Vagina (tissue), 2 donors: ENCODE measurements at regions not wholly inside any gene's neighbourhood (a gene's known extent, or its start where the extent isn't known, plus 50 kb on each side); places are given as distances from the start of the nearest gene placed in this dataset.

Experiments
- DNase-seq, 2 donors: peaks; one replicate each; pipeline ENCODE4 v3.0.0-alpha.2; 2017; ENCODE audit errors: extremely low spot score in 2 of 2
- H3K27ac ChIP-seq: fragments of 200-600 bp; sonication (generic); one replicate; pipeline ENCODE4 v1.5.1; 2019
- H3K27me3 ChIP-seq: fragments of 200-600 bp; sonication (generic); one replicate; pipeline ENCODE4 v1.5.1; 2019
- H3K36me3 ChIP-seq, 2 donors: fragments of 200-600 bp; sonication (generic); one replicate each; pipeline ENCODE4 v1.5.1; 2017 to 2019
- H3K4me1 ChIP-seq: fragments of 200-600 bp; sonication (generic); one replicate; pipeline ENCODE4 v1.5.1; 2019
- H3K4me3 ChIP-seq, 2 donors: fragments of 200-600 bp; sonication (generic); 1 replicate in 1 of 2; 2 replicates in 1 of 2; pipeline ENCODE4 v1.5.1; 2016 to 2019
- H3K9me3 ChIP-seq: fragments of 200-600 bp; sonication (generic); one replicate; pipeline ENCODE4 v1.5.1; 2019
- POLR2A ChIP-seq, 2 donors: fragments of 450-650 bp; IDR thresholded peaks; one replicate each; pipeline ENCODE4 v1.6.1; 2017; ENCODE audit warnings: antibody characterized with exemption in 2 of 2, mild to moderate bottlenecking in 2 of 2, moderate library complexity in 2 of 2
- POLR2AphosphoS5 ChIP-seq, 2 donors: sonication (generic); formaldehyde crosslinking; IDR thresholded peaks; one replicate each; pipeline ENCODE4 v1.9.0; 2017; ENCODE audit warnings: antibody characterized with exemption in 2 of 2, mild to moderate bottlenecking in 2 of 2, low read depth in 1 of 2; ENCODE audit not compliant: insufficient read depth in 1 of 2
- intact Hi-C: fragments of 100-400 bp; cut with DNase I; formaldehyde crosslinking; loops from one replicate; pipeline ENCODE4 v1.15.1; 2023
- TF ChIP-seq, protein P1 (sequence below), 3 experiments: fragments of 450-650 bp in 2 of 3; fragments of 200-600 bp in 1 of 3; sonication (generic) in 1 of 3; IDR thresholded peaks; one replicate each; pipeline ENCODE4 v1.5.1; 2017 to 2019; ENCODE audit warnings: antibody characterized with exemption in 3 of 3, mild to moderate bottlenecking in 2 of 3, moderate library complexity in 2 of 3

DNA sequence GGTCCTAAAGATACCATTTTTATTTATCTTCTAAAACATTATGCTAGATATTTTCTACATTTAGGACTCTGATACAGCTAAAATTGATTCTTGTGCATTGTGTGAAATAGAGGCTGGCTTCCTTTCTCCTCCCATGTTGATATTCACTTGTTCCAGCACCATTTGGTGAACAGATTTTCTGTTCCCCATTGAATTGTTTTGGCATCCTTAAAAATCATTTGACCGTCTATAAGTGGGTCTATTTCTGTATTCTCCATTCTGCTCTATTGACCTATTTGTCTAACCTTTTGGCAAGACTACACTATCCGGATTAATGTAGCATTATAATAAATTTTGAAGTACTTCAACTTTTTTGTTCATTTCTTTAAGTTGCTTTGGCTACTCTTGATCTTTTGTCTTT is 2689.2 kb downstream of the PCDH9 start:
- Histone ChIP-seq H3K27ac (no peak overlapping the region), H3K4me1 (no peaks in the 10 kb centered on the region), H3K4me3 (no peak overlapping the region), H3K36me3 (no peaks in the 10 kb centered on the region), H3K27me3 (no peaks in the 10 kb centered on the region), H3K9me3 (no peaks in the 10 kb centered on the region)
- TF ChIP-seq POLR2A (IDR thresholded peaks at IDR 0.05) (no peak), POLR2AphosphoS5 (IDR thresholded peaks at IDR 0.05; ENCODE audit: insufficient read depth in 1 of 2, low read depth in 1 of 2) (no peak)
- TF ChIP-seq, protein P1, sequence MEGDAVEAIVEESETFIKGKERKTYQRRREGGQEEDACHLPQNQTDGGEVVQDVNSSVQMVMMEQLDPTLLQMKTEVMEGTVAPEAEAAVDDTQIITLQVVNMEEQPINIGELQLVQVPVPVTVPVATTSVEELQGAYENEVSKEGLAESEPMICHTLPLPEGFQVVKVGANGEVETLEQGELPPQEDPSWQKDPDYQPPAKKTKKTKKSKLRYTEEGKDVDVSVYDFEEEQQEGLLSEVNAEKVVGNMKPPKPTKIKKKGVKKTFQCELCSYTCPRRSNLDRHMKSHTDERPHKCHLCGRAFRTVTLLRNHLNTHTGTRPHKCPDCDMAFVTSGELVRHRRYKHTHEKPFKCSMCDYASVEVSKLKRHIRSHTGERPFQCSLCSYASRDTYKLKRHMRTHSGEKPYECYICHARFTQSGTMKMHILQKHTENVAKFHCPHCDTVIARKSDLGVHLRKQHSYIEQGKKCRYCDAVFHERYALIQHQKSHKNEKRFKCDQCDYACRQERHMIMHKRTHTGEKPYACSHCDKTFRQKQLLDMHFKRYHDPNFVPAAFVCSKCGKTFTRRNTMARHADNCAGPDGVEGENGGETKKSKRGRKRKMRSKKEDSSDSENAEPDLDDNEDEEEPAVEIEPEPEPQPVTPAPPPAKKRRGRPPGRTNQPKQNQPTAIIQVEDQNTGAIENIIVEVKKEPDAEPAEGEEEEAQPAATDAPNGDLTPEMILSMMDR (IDR thresholded peaks at IDR 0.05): no peak
- intact Hi-C loops: no loop called here
- no peak for DNase-seq

DNA sequence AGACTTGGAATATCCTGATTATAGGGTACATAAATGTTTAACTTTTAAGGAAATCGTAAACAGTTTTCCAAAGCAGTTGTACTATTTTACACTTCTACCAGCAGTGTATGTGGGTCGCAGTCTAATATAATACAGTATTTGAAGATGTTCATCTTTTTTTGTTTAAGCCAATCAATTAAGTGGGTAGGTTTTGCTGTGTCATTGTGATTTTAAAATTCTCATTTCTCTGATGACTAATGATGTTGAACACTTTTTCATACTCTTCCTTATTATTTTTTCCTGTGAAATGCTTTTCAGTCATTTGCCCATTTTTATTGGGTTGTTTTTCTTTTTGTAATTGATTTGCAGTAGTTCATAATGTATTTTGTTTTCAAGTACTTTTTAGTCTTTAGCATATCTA is 2689.7 kb downstream of the PCDH9 start:
- no peaks in the 10 kb centered on the region for H3K36me3 ChIP-seq
- H3K9me3 ChIP-seq: no peaks in the 10 kb centered on the region
- no peaks in the 10 kb centered on the region for H3K27me3 ChIP-seq
- no peak for TF ChIP-seq POLR2AphosphoS5 (IDR thresholded peaks at IDR 0.05; ENCODE audit: insufficient read depth in 1 of 2, low read depth in 1 of 2)
- no peaks in the 10 kb centered on the region for H3K4me1 ChIP-seq
- no peak overlapping the region for H3K27ac ChIP-seq
- intact Hi-C loops: no loop called here
- no peak overlapping the region for H3K4me3 ChIP-seq
- DNase-seq: no peak

DNA sequence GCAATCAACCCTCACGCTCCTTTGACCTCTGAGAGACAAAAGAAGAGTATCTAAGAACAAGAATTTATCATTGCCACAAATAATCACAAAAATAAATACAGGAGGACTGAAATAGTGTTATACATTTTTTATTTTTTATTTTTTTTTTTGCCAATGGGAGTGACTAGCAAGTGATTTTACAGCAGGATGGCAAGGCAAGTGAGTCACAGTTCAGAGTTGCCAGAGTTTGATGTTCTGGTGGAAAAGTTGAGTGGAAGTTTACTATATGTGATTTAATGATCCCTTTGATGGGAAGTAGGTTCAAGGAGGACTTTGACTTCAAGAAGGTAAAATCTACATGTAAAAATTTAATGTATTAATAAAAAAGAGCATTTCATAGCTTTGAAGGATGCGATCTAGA is 2691.4 kb downstream of the PCDH9 start:
- no peak for TF ChIP-seq POLR2A (IDR thresholded peaks at IDR 0.05)
- TF ChIP-seq, protein P1 (IDR thresholded peaks at IDR 0.05): no peak
- TF ChIP-seq POLR2AphosphoS5 (IDR thresholded peaks at IDR 0.05; ENCODE audit: insufficient read depth in 1 of 2, low read depth in 1 of 2): no peak
- DNase-seq: no peak
- Histone ChIP-seq H3K9me3 (no peaks in the 10 kb centered on the region), H3K4me1 (no peaks in the 10 kb centered on the region), H3K27me3 (no peaks in the 10 kb centered on the region), H3K36me3 (no peaks in the 10 kb centered on the region), H3K27ac (no peak overlapping the region), H3K4me3 (no peak overlapping the region)
- intact Hi-C loops: no loop called here

DNA sequence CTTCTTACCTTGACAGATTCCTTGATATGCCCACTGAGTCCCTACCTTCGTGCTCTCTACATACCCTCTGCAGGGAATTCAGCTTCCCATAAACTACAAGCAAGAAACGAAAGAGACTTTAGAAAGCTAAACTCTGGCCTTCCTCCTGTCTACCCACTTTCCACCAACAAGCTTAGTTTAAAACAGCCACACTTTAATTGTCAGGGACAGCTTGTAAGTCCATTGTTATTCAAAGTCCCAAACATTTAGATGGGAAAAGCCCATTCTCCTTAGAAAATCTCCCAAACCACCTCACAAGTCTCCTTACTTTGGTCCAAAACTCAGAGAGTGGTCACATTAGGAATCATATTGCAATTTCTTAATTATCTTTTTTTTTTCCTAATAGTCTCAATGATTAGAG is 2695.8 kb downstream of the PCDH9 start:
- TF ChIP-seq POLR2AphosphoS5 (IDR thresholded peaks at IDR 0.05; ENCODE audit: insufficient read depth in 1 of 2, low read depth in 1 of 2): no peak
- TF ChIP-seq, protein P1 (IDR thresholded peaks at IDR 0.05): no peak
- TF ChIP-seq POLR2A (IDR thresholded peaks at IDR 0.05): no peak
- H3K27ac ChIP-seq: no peak overlapping the region
- intact Hi-C loops: no loop called here
- no peaks in the 10 kb centered on the region for H3K4me1 ChIP-seq
- no peaks in the 10 kb centered on the region for H3K27me3 ChIP-seq
- no peak for DNase-seq
- H3K36me3 ChIP-seq: no peaks in the 10 kb centered on the region
- H3K4me3 ChIP-seq: no peak overlapping the region
- H3K9me3 ChIP-seq: no peaks in the 10 kb centered on the region

DNA sequence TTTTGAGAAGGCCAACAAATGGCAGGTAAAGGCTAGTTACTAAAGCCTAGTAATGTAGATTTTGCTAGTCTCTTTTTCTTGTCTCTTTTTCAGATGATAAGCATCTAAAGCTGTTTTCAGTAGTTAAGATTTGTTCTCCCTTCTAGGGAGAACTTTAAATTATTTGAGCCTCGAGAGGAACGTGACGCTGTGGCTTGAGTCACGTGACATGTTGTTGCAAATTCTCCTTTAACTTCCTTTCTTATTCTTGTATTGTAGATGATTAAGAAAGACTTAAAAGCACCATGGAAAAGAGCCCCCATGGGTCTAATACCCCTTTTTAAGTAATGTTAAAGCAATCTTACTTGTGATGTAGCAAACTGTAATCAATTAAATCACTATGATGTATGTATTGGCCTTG is 2698.7 kb downstream of the PCDH9 start:
- H3K4me1 ChIP-seq: no peaks in the 10 kb centered on the region
- TF ChIP-seq POLR2AphosphoS5 (IDR thresholded peaks at IDR 0.05; ENCODE audit: insufficient read depth in 1 of 2, low read depth in 1 of 2) (no peak), POLR2A (IDR thresholded peaks at IDR 0.05) (no peak)
- TF ChIP-seq, protein P1 (IDR thresholded peaks at IDR 0.05): no peak
- no peak overlapping the region for H3K4me3 ChIP-seq
- intact Hi-C loops: no loop called here
- H3K27ac ChIP-seq: no peak overlapping the region
- no peak for DNase-seq
- no peaks in the 10 kb centered on the region for H3K27me3 ChIP-seq
- no peaks in the 10 kb centered on the region for H3K36me3 ChIP-seq
- no peaks in the 10 kb centered on the region for H3K9me3 ChIP-seq
